Activated CD8-positive, alpha-beta T cell treated with anti-CD3 and anti-CD28 coated beads for 36 hours (primary cell): ENCODE measurements at regions not wholly inside any gene's neighbourhood (a gene's known extent, or its start where the extent isn't known, plus 50 kb on each side); places are given as distances from the start of the nearest gene placed in this dataset.

ENCODE experiments used
- ATAC-seq: fragments of 200-7000 bp; cut with Tn5 transposase; one replicate; pipeline ENCODE4 v1.10.0; 2021; ENCODE audit warnings: mild to moderate bottlenecking, moderate library complexity
- CTCF ChIA-PET: fragments of 350-600 bp; sonication (Branson Sonifier 250); formaldehyde crosslinking; loops from one replicate; lab custom pipeline; 2021; ENCODE audit warnings: antibody characterized with exemption; lab: Charles Lee
- POLR2A ChIA-PET: fragments of 350-600 bp; sonication (Branson Sonifier 250); formaldehyde crosslinking; loops from one replicate; lab custom pipeline; 2021; ENCODE audit warnings: antibody characterized with exemption; lab: Charles Lee
- DNase-seq: peaks from one replicate; pipeline ENCODE4 v3.0.0-alpha.2; 2020
- H3K27ac Mint-ChIP-seq: one replicate; pipeline ENCODE4 v1.8.0; 2021; ENCODE audit warnings: mild to moderate bottlenecking, mixed read lengths
- H3K27me3 Mint-ChIP-seq: one replicate; pipeline ENCODE4 v1.8.0; 2021; ENCODE audit warnings: mixed read lengths
- H3K36me3 Mint-ChIP-seq: one replicate; pipeline ENCODE4 v1.8.0; 2021; ENCODE audit warnings: low read depth, mixed read lengths
- H3K4me1 Mint-ChIP-seq: one replicate; pipeline ENCODE4 v1.8.0; 2021; ENCODE audit warnings: low read depth, mixed read lengths
- H3K4me3 Mint-ChIP-seq: one replicate; pipeline ENCODE4 v1.8.0; 2021; ENCODE audit warnings: mild to moderate bottlenecking, moderate library complexity, mixed read lengths
- H3K9me3 Mint-ChIP-seq: one replicate; pipeline ENCODE4 v1.8.0; 2021; ENCODE audit warnings: mixed read lengths
- CTCF ChIP-seq: fragments of 200-600 bp; IDR thresholded peaks from one replicate; pipeline ENCODE4 v1.8.0; 2022; ENCODE audit warnings: antibody characterized with exemption, mild to moderate bottlenecking
- intact Hi-C: fragments of 100-400 bp; cut with micrococcal nuclease; formaldehyde crosslinking; loops from one replicate; pipeline ENCODE4 v1.10.0; 2022

DNA sequence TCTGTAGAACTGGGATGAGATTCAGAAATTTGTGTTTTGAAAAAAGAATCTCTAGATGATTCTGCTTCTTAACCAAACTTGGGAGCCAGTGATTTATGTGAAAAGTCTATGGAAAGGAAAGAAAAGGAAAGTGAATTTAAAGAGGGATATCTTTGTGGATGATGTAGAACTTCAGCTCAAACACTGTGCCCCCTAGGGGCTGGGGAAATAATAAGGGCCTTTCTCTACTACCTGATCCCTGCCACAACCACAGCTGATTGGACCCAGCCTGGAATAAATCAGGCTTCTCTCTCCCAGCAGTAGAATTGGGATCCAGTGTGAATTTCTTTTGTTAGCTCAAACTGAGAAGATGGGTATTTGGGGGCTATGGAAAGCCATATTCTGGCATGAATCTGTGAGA, 155.0 kb downstream of the PRELID2 start:
- H3K36me3 Mint-ChIP-seq: no peaks in the 10 kb centered on the region
- no peak overlapping the region for H3K4me3 Mint-ChIP-seq
- intact Hi-C loops: loop anchor here (5.0 to 10.0 kb wide), 2 partner anchors 147 to 365 kb away; no protein-coding TSS in a partner anchor
- DNase-seq: no peak
- H3K27me3 Mint-ChIP-seq: no peaks in the 10 kb centered on the region
- no peaks in the 10 kb centered on the region for H3K9me3 Mint-ChIP-seq
- TF ChIP-seq CTCF: no peak
- CTCF ChIA-PET: interaction anchor here (0.7 to 2.5 kb wide), 3 partner anchors 26 to 146 kb away, joined by 3 to 14 read pairs (median 3); no protein-coding TSS in a partner anchor
- ATAC-seq: no peak
- POLR2A ChIA-PET: no interaction called here
- no peak overlapping the region for H3K27ac Mint-ChIP-seq
- no peaks in the 10 kb centered on the region for H3K4me1 Mint-ChIP-seq

- H3K27ac Mint-ChIP-seq: no peak overlapping the region
- H3K27me3 Mint-ChIP-seq: no peaks in the 10 kb centered on the region
- ChIA-PET POLR2A (no interaction called here), CTCF (no interaction called here)
- no peak overlapping the region for H3K4me3 Mint-ChIP-seq
- H3K36me3 Mint-ChIP-seq: no peaks in the 10 kb centered on the region
- no peak for TF ChIP-seq CTCF
- no peak for DNase-seq
- H3K4me1 Mint-ChIP-seq: no peaks in the 10 kb centered on the region
- no peaks in the 10 kb centered on the region for H3K9me3 Mint-ChIP-seq
- no peak for ATAC-seq
- intact Hi-C loops: no loop called here
Observed at GRCh38 chr5:145678255-145678654, 156.9 kb downstream of the PRELID2 start.

GRCh38 chr5:145673786-145674185, 161.4 kb downstream of the PRELID2 start:
- no peaks in the 10 kb centered on the region for H3K36me3 Mint-ChIP-seq
- no peaks in the 10 kb centered on the region for H3K4me1 Mint-ChIP-seq
- ATAC-seq: no peak
- H3K4me3 Mint-ChIP-seq: no peak overlapping the region
- H3K27me3 Mint-ChIP-seq: no peaks in the 10 kb centered on the region
- no peaks in the 10 kb centered on the region for H3K9me3 Mint-ChIP-seq
- POLR2A ChIA-PET: no interaction called here
- no peak overlapping the region for H3K27ac Mint-ChIP-seq
- DNase-seq: no peak
- intact Hi-C loops: no loop called here
- TF ChIP-seq CTCF: no peak
- CTCF ChIA-PET: no interaction called here

DNA sequence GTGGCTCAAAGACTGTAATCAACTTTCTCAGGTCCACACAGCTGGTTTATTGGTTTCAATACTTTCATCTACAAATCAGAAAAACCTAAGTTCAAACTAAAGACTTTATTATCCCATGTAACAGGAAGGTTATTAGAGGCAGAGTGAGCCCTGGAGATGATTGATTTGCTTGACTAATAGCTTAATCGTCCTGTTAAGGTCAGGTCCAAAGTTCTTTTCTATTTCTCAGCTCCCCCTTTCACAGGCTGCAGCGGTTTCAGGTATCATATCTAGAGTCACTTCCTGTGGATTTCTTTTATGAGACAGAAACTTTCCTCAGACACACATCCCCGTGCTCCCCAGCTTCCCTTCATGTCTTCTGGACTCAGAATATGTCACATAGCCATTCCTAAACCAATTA, 166.4 kb downstream of the PRELID2 start:
- DNase-seq: no peak
- no peak for TF ChIP-seq CTCF
- no peaks in the 10 kb centered on the region for H3K9me3 Mint-ChIP-seq
- ATAC-seq: no peak
- H3K4me3 Mint-ChIP-seq: no peak overlapping the region
- ChIA-PET CTCF (no interaction called here), POLR2A (no interaction called here)
- H3K27me3 Mint-ChIP-seq: no peaks in the 10 kb centered on the region
- H3K36me3 Mint-ChIP-seq: no peaks in the 10 kb centered on the region
- intact Hi-C loops: no loop called here
- H3K27ac Mint-ChIP-seq: no peak overlapping the region
- H3K4me1 Mint-ChIP-seq: no peaks in the 10 kb centered on the region

GRCh38 chr5:145667742-145668141, 167.4 kb downstream of the PRELID2 start:
- intact Hi-C loops: no loop called here
- no peak overlapping the region for H3K4me3 Mint-ChIP-seq
- no peak for ATAC-seq
- no peaks in the 10 kb centered on the region for H3K27me3 Mint-ChIP-seq
- no peak for DNase-seq
- ChIA-PET CTCF (no interaction called here), POLR2A (no interaction called here)
- no peaks in the 10 kb centered on the region for H3K9me3 Mint-ChIP-seq
- H3K27ac Mint-ChIP-seq: no peak overlapping the region
- no peak for TF ChIP-seq CTCF
- H3K4me1 Mint-ChIP-seq: no peaks in the 10 kb centered on the region
- H3K36me3 Mint-ChIP-seq: no peaks in the 10 kb centered on the region
